ENCODE measurements at regions not wholly inside any gene's neighbourhood (a gene's known extent, or its start where the extent isn't known, plus 50 kb on each side); places are given as distances from the start of the nearest gene placed in this dataset.

DNA sequence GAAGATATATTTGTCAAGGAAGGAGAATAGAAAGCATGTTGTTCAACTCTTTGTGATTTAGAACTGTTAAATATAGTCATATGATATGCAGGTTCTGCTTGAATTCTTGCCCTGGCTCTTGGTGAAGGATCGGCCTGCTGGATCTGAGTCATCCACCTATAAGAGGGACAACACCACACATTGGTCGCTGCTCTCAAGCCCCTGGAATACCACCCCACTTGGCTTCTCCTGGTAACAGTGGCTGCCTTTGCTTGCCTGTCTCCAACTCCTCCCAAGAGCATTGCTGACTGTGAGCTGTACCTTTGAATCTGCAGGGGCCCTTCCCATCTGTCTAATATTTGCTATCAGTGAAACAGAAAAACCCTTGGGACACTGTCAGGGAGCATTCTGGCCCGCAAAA is 78.9 kb upstream of the DGKG start:
- TF ChIP-seq POLR2AphosphoS5 (IDR thresholded peaks at IDR 0.05; ENCODE audit: borderline replicate concordance, low read depth, low read length) = no peak
- no peak for TF ChIP-seq EZH2 (IDR thresholded peaks at IDR 0.05)
- TF ChIP-seq FOXP2 (optimal IDR thresholded peaks at IDR 0.05; ENCODE audit: control extremely low read depth, extremely low read length, insufficient read depth) = no peak

All from SK-N-MC (cell line).